Liver (tissue), 8 donors: ENCODE measurements at regions not wholly inside any gene's neighbourhood (a gene's known extent, or its start where the extent isn't known, plus 50 kb on each side); places are given as distances from the start of the nearest gene placed in this dataset.

Source experiments
- DNase-seq: peaks from one replicate; pipeline ENCODE4 v3.0.0-alpha.2; 2017; ENCODE audit warnings: low spot score
- H3K27ac ChIP-seq, 2 donors: one replicate each; pipeline ENCODE4 v1.7.0; 2013; ENCODE audit warnings: inconsistent platforms in 2 of 2, low read length in 2 of 2, control low read depth in 1 of 2, low read depth in 1 of 2, mild to moderate bottlenecking in 1 of 2
- H3K27me3 ChIP-seq, 4 donors: one replicate each; pipeline versions ENCODE4 v1.6.1 to v1.7.0; 2013; ENCODE audit warnings: low read length in 3 of 4, inconsistent platforms in 1 of 4, mild to moderate bottlenecking in 1 of 4, moderate library complexity in 1 of 4; ENCODE audit not compliant: control insufficient read depth in 4 of 4, insufficient read depth in 4 of 4
- H3K36me3 ChIP-seq, 4 donors: one replicate each; pipeline versions ENCODE4 v1.6.1 to v1.7.0; 2013; ENCODE audit warnings: low read length in 3 of 4, mild to moderate bottlenecking in 3 of 4, low read depth in 1 of 4, moderate library complexity in 1 of 4; ENCODE audit not compliant: control insufficient read depth in 4 of 4, insufficient read depth in 3 of 4
- H3K4me1 ChIP-seq, 4 donors: one replicate each; pipeline versions ENCODE4 v1.6.1 to v1.7.0; 2013; ENCODE audit warnings: low read length in 3 of 4, mild to moderate bottlenecking in 3 of 4, moderate library complexity in 1 of 4; ENCODE audit not compliant: control insufficient read depth in 4 of 4, insufficient read depth in 4 of 4
- H3K4me3 ChIP-seq, 3 donors: one replicate each; pipeline versions ENCODE4 v1.6.1 to v1.7.0; 2013; ENCODE audit warnings: low read length in 3 of 3, control low read depth in 1 of 3, low read depth in 1 of 3, mild to moderate bottlenecking in 1 of 3
- H3K9ac ChIP-seq, 2 donors: one replicate each; pipeline ENCODE4 v1.7.0; 2013; ENCODE audit warnings: low read length in 2 of 2, mild to moderate bottlenecking in 2 of 2, moderate library complexity in 2 of 2, control low read depth in 1 of 2, low read depth in 1 of 2
- H3K9me3 ChIP-seq, 4 donors: one replicate each; pipeline versions ENCODE4 v1.6.1 to v1.7.0; 2013; ENCODE audit warnings: low read length in 3 of 4; ENCODE audit not compliant: control insufficient read depth in 4 of 4
- EGR1 ChIP-seq, 2 donors: IDR thresholded peaks; 2 replicates each; pipeline ENCODE4 v1.6.1; 2016 to 2018; ENCODE audit warnings: antibody characterized with exemption in 2 of 2, low read depth in 2 of 2
- FOXA1 ChIP-seq: IDR thresholded peaks from 2 replicates; pipeline ENCODE4 v1.6.1; 2016; ENCODE audit warnings: antibody characterized with exemption
- FOXA2 ChIP-seq: IDR thresholded peaks from 2 replicates; pipeline ENCODE4 v1.6.1; 2016; ENCODE audit warnings: antibody characterized with exemption
- GABPA ChIP-seq, 2 donors: IDR thresholded peaks in 1 of 2; conservative IDR thresholded peaks in 1 of 2; 2 replicates each; pipeline ENCODE4 v1.6.1; 2016; ENCODE audit warnings: antibody characterized with exemption in 2 of 2, mild to moderate bottlenecking in 1 of 2, moderate library complexity in 1 of 2
- HNF4A ChIP-seq, 2 donors: conservative IDR thresholded peaks; 2 replicates each; pipeline ENCODE4 v1.6.1; 2016; ENCODE audit warnings: antibody characterized with exemption in 2 of 2, mild to moderate bottlenecking in 2 of 2
- HNF4G ChIP-seq: IDR thresholded peaks from 2 replicates; pipeline ENCODE4 v1.6.1; 2016; ENCODE audit warnings: antibody characterized with exemption
- NR2F2 ChIP-seq: IDR thresholded peaks from 2 replicates; pipeline ENCODE4 v1.6.1; 2016; ENCODE audit warnings: antibody characterized with exemption
- RAD21 ChIP-seq, 2 donors: IDR thresholded peaks; 2 replicates each; pipeline ENCODE4 v1.6.1; 2016; ENCODE audit warnings: antibody characterized with exemption in 2 of 2, mild to moderate bottlenecking in 2 of 2
- RXRA ChIP-seq, 2 donors: IDR thresholded peaks; 2 replicates each; pipeline ENCODE4 v1.6.1; 2017 to 2018; ENCODE audit warnings: antibody characterized with exemption in 2 of 2, mild to moderate bottlenecking in 1 of 2
- TAF1 ChIP-seq: conservative IDR thresholded peaks from 2 replicates; pipeline ENCODE4 v1.6.1; 2016; ENCODE audit warnings: antibody characterized with exemption, mild to moderate bottlenecking
- YY1 ChIP-seq: IDR thresholded peaks from 2 replicates; pipeline ENCODE4 v1.6.1; 2016; ENCODE audit warnings: antibody characterized with exemption, mild to moderate bottlenecking
- WGBS: extraction: QIAGEN DNeasy Blood & Tissue Kit; methylation state at CpG from one replicate; pipeline ENCODE4 v1.1.7; 2013; 5-methylcytosine and 5-hydroxymethylcytosine counted together
- TF ChIP-seq, protein P1 (sequence below): IDR thresholded peaks from 2 replicates; pipeline ENCODE4 v1.6.1; 2016; ENCODE audit warnings: antibody characterized with exemption, mild to moderate bottlenecking
- TF ChIP-seq, protein P2 (sequence below): IDR thresholded peaks from 2 replicates; pipeline ENCODE4 v1.6.1; 2016; ENCODE audit warnings: antibody characterized with exemption
- TF ChIP-seq, protein P3 (sequence below): fragments of 150-350 bp; IDR thresholded peaks from 2 replicates; pipeline ENCODE4 v1.5.1; 2017; ENCODE audit warnings: improper control_type of control experiment, low read depth, low read length; ENCODE audit not compliant: missing input control
- TF ChIP-seq, protein P4 (sequence below): IDR thresholded peaks from 2 replicates; pipeline ENCODE4 v1.6.1; 2016; ENCODE audit warnings: antibody characterized with exemption
- donor health status: healthy.
- donor health status: healthy.
- donor health status: healthy.
- donor health status: healthy.
- donor health status: healthy.

DNA sequence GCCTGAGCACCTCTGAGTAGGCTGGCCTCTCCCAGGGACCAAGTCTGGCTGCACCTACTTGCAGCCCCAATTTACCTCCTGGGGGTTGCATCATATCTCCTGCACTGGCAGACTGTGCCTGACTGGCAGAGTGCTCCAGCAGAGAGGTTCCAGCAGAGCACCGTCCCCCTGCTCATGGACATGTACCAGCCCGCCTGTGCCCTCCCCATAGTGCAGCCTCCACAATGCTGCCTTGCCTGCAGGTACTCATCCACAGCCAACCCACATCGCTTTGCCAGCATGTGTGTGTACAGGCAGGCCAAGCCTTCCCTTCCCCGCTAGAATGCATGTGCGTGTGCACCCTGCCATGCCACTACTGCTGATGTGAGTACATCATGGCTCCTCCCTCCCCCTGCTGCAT is 105.5 kb upstream of the NPSR1 start (continued):
- TF ChIP-seq, protein P1, sequence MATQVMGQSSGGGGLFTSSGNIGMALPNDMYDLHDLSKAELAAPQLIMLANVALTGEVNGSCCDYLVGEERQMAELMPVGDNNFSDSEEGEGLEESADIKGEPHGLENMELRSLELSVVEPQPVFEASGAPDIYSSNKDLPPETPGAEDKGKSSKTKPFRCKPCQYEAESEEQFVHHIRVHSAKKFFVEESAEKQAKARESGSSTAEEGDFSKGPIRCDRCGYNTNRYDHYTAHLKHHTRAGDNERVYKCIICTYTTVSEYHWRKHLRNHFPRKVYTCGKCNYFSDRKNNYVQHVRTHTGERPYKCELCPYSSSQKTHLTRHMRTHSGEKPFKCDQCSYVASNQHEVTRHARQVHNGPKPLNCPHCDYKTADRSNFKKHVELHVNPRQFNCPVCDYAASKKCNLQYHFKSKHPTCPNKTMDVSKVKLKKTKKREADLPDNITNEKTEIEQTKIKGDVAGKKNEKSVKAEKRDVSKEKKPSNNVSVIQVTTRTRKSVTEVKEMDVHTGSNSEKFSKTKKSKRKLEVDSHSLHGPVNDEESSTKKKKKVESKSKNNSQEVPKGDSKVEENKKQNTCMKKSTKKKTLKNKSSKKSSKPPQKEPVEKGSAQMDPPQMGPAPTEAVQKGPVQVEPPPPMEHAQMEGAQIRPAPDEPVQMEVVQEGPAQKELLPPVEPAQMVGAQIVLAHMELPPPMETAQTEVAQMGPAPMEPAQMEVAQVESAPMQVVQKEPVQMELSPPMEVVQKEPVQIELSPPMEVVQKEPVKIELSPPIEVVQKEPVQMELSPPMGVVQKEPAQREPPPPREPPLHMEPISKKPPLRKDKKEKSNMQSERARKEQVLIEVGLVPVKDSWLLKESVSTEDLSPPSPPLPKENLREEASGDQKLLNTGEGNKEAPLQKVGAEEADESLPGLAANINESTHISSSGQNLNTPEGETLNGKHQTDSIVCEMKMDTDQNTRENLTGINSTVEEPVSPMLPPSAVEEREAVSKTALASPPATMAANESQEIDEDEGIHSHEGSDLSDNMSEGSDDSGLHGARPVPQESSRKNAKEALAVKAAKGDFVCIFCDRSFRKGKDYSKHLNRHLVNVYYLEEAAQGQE, result no peak
- TF ChIP-seq TAF1 (no peak), EGR1 (IDR thresholded peaks at IDR 0.05; ENCODE audit: low read depth in 2 of 2) (no peak), GABPA (IDR thresholded peaks at IDR 0.05 in 1 of 2, conservative IDR thresholded peaks at IDR 0.05 in 1 of 2) (no peak), RAD21 (IDR thresholded peaks at IDR 0.05) (no peak), RXRA (IDR thresholded peaks at IDR 0.05) (no peak), HNF4G (no peak), HNF4A (conservative IDR thresholded peaks at IDR 0.05) (no peak)

DNA sequence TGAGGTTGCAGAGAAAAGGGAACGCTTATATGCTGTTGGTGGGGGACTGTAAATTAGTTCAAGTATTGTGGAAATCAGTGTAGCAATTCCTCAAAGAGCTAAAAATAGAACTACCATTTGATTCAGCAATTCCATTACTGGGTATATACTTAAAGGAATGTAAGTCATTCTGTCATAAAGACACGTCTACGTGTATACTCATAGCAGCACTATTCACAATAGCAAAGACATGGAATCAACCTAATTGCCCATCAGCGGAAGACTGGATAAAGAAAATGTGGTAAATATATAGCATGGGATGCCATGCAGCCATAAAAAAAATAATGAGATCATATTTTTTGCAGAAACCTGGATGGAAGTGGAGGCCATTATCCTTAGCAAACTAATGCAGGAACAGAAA is 100.0 kb upstream of the NPSR1 start:
- TF ChIP-seq, protein P2, sequence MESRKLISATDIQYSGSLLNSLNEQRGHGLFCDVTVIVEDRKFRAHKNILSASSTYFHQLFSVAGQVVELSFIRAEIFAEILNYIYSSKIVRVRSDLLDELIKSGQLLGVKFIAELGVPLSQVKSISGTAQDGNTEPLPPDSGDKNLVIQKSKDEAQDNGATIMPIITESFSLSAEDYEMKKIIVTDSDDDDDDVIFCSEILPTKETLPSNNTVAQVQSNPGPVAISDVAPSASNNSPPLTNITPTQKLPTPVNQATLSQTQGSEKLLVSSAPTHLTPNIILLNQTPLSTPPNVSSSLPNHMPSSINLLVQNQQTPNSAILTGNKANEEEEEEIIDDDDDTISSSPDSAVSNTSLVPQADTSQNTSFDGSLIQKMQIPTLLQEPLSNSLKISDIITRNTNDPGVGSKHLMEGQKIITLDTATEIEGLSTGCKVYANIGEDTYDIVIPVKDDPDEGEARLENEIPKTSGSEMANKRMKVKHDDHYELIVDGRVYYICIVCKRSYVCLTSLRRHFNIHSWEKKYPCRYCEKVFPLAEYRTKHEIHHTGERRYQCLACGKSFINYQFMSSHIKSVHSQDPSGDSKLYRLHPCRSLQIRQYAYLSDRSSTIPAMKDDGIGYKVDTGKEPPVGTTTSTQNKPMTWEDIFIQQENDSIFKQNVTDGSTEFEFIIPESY, result no peak
- TF ChIP-seq, protein P1, result no peak
- TF ChIP-seq GABPA (IDR thresholded peaks at IDR 0.05 in 1 of 2, conservative IDR thresholded peaks at IDR 0.05 in 1 of 2) (no peak), NR2F2 (no peak), YY1 (no peak), RAD21 (IDR thresholded peaks at IDR 0.05) (no peak), FOXA2 (no peak), HNF4A (conservative IDR thresholded peaks at IDR 0.05) (no peak), HNF4G (no peak), FOXA1 (no peak)
- TF ChIP-seq, protein P3, sequence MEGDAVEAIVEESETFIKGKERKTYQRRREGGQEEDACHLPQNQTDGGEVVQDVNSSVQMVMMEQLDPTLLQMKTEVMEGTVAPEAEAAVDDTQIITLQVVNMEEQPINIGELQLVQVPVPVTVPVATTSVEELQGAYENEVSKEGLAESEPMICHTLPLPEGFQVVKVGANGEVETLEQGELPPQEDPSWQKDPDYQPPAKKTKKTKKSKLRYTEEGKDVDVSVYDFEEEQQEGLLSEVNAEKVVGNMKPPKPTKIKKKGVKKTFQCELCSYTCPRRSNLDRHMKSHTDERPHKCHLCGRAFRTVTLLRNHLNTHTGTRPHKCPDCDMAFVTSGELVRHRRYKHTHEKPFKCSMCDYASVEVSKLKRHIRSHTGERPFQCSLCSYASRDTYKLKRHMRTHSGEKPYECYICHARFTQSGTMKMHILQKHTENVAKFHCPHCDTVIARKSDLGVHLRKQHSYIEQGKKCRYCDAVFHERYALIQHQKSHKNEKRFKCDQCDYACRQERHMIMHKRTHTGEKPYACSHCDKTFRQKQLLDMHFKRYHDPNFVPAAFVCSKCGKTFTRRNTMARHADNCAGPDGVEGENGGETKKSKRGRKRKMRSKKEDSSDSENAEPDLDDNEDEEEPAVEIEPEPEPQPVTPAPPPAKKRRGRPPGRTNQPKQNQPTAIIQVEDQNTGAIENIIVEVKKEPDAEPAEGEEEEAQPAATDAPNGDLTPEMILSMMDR, result no peak
- TF ChIP-seq, protein P4, sequence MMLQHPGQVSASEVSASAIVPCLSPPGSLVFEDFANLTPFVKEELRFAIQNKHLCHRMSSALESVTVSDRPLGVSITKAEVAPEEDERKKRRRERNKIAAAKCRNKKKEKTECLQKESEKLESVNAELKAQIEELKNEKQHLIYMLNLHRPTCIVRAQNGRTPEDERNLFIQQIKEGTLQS, result no peak
- Histone ChIP-seq H3K4me3 (no peak overlapping the region), H3K9ac (no peak overlapping the region), H3K4me1 (no peaks in the 10 kb centered on the region), H3K27ac (no peak overlapping the region), H3K27me3 (no peaks in the 10 kb centered on the region), H3K9me3 (peaks cover 0 to 4% (median 2%) of the 10 kb centered on the region in 4 donors), H3K36me3 (no peaks in the 10 kb centered on the region)
- WGBS, result 92% methylated on average over 4 of the region's 4 CpGs
- no peak for DNase-seq
